COLO829 (cell line): ENCODE measurements at regions not wholly inside any gene's neighbourhood (a gene's known extent, or its start where the extent isn't known, plus 50 kb on each side); places are given as distances from the start of the nearest gene placed in this dataset.

Experiments
- DNase-seq: peaks from one replicate; pipeline ENCODE4 v3.0.0; 2012; ENCODE audit warnings: low spot score

GRCh38 chr10:4581929-4582328 is 244.1 kb upstream of the AKR1E2 start:
- DNase-seq: no peak

- DNase-seq: no peak
Observed at GRCh38 chr10:4579844-4580243, 246.2 kb upstream of the AKR1E2 start.

- DNase-seq: no peak
Observed at GRCh38 chr10:4576206-4576605, 249.8 kb upstream of the AKR1E2 start.

DNA sequence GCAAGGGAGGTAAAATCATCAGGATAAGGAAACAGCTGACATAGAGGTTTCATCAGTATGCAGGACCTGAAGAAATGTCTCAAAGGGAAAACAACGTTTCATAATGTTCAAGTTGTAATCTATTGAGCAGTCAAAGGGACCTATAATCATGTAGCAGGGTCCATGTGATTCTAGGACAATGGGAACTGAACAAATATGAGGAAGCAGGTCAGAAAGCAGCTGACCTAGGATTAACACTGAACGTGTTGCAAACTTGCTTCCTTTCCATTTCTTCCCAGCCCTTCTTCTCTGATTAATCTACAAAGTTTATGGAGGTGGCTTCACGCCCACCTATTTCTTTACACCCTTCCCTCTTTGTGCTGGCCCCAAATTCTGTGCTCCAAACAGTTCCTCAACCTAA is 256.9 kb upstream of the AKR1E2 start:
- DNase-seq: no peak

GRCh38 chr10:4568731-4569130 is 257.3 kb upstream of the AKR1E2 start:
- DNase-seq: no peak

DNA sequence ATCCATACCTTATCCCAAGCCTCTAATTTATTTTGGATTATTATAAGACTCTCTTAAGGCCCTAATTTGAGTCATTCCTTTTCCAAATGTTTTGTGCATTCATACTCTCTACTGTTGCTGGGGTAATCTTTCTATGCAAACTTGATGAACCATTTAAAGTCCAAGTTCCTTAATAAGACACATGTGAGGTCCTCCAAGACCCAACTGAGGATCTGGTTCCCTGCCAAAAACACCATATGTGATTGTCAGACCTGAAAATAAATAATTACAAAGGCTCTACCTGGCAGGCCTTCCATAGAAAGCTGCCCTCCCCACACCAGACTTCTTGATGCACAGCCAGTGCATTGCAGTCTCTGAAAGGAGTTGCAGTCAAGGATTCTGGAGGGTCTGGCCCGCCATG is 257.9 kb upstream of the AKR1E2 start:
- no peak for DNase-seq

GRCh38 chr10:4567637-4568036 is 258.4 kb upstream of the AKR1E2 start:
- no peak for DNase-seq

- no peak for DNase-seq
Observed at GRCh38 chr10:4566011-4566410, 260.0 kb upstream of the AKR1E2 start.

- DNase-seq: no peak
Observed at GRCh38 chr10:4561296-4561695, 264.7 kb upstream of the AKR1E2 start.

DNA sequence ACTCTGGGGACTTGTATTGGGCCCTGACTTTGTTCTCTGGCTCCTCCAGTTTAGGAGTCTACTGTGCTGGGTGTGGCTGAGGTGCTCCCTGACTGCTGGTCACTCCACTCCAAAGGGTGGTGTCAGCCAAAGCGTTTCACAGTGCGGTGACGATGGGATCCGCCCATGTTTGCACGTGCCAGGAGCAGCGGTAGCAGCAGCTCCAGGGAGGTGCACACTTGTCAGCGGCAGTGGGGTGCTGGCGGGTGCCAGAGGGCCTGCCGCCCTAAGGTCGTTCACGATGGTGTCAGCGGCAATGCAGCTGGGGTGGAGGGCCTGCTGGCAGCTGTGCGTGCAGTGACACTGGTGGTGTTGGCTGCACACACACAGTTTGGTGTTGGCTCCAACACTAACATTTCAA is 268.5 kb upstream of the AKR1E2 start:
- no peak for DNase-seq

- no peak for DNase-seq
Observed at GRCh38 chr10:4556527-4556926, 269.5 kb upstream of the AKR1E2 start.

GRCh38 chr10:4555920-4556319 is 270.1 kb upstream of the AKR1E2 start:
- no peak for DNase-seq

DNA sequence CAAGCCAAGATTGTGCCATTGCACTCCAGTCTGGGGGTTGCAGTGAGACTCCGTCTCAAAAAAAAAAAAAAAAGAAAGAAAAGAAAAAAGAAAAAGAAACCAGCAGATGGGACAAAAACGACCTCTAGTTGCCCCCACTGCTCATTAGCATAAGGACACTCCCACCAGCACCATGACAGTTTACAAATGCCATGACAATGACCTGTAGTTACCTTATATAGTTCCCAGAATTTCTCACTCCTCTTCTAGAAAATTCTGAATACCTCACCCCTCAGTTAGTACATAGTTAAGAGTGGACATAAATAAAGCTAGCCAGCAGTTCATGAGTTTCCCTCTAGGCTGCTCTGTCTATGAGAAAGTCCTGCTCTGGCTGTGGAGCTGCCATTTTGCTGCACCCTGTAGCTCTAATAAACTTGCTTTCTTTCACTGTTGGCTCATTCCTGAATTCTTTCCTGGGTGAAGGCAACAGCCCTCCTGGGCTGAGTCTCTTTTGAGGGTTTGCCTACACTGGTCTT is 276.8 kb upstream of the AKR1E2 start:
- no peak for DNase-seq

GRCh38 chr10:4546931-4547330 is 279.1 kb upstream of the AKR1E2 start:
- DNase-seq: no peak

- DNase-seq: no peak
Observed at GRCh38 chr10:4546500-4546899, 279.5 kb upstream of the AKR1E2 start.

DNA sequence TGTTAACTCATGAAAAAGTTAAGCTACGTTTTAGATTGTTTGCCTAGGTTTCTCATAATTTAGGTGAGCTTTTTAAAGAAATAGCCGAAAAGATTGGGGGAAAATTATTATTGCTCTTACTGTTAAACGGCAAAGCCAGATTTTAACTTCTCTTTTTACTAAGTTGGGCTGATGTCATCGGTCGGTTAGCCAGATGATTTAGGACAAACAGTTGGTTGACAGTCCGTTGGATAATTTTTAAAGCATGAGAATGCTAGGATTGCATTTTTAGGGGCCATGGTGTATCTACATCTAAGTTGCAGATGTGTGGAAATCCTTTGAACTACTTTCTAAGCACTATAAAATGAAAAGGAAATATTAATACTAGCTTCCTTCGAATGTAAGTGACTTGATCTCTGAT is 280.9 kb upstream of the AKR1E2 start:
- no peak for DNase-seq

DNA sequence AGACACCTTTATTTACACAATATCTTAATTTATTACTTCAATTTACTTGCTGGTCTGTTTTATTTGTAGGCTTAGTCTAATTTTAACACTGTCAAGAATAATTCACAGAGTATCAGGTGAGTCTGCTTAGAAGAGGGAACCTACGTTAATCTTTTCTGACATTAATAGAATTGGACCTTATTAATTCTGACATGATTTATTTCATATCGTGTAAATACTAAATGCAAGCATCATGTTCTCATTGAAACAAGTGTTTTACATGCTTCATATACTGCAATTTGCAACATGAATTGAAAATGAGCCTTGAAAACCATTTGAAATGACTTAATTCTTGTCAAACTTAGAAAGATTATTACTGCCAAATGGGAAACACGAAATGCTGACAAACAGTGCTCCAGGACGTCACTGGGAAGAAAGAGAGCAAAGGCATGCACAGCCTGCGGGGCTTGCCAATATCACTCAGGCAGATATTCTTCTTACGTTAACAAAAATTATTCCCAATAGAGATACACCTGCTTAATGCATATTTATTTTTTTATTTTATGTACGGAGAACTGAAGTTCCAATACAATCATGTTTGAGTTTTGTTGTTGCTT is 282.0 kb upstream of the AKR1E2 start:
- no peak for DNase-seq

- DNase-seq: no peak
Observed at GRCh38 chr10:4541292-4541691, 284.7 kb upstream of the AKR1E2 start.

- no peak for DNase-seq
Observed at GRCh38 chr10:4538016-4538415, 288.0 kb upstream of the AKR1E2 start.

- no peak for DNase-seq
Observed at GRCh38 chr10:4535521-4535920, 290.5 kb upstream of the AKR1E2 start.

DNA sequence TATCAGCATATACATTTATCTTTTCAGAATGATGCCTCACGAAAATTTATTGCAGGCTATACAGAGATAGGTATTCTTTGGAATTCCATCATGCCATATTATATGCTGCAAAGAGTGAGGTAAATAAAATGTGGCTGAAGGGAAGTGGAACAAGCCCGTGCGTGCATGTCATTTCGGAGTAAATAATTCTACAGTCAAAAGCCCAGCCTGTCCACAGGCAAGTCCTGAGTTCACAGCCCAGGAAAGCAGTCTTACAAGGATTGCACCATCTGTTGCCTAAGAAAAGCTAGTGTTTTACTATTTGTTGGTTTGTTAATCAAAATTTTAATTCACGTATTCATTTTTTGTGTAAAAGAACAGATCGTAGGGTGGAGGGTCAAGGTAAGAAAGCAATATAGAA is 292.4 kb upstream of the AKR1E2 start:
- no peak for DNase-seq

GRCh38 chr10:4532976-4533375 is 293.0 kb upstream of the AKR1E2 start:
- no peak for DNase-seq

- no peak for DNase-seq
Observed at GRCh38 chr10:4532467-4532866, 293.5 kb upstream of the AKR1E2 start.

- DNase-seq: no peak
Observed at GRCh38 chr10:4532011-4532410, 294.0 kb upstream of the AKR1E2 start.

GRCh38 chr10:4529266-4529665 is 296.7 kb upstream of the AKR1E2 start:
- DNase-seq: no peak
